ENCODE measurements at regions not wholly inside any gene's neighbourhood (a gene's known extent, or its start where the extent isn't known, plus 50 kb on each side); places are given as distances from the start of the nearest gene placed in this dataset.
A peak's percentile ranks its signal among the peaks of the same experiment; 100 is the strongest.
"Not testable (repeated sequence)": the region's sequence is repeated elsewhere in the genome, so short reads cannot be mapped to it uniquely, and the experiment has no call there.

GRCh38 chr20:12581644-12582289 lies 427.0 kb upstream of the SPTLC3 start:
- TF ChIP-seq CTCF (IDR thresholded peaks at IDR 0.05) (no peak), POLR2AphosphoS5 (IDR thresholded peaks at IDR 0.05) (no peak), POLR2A (IDR thresholded peaks at IDR 0.05) (no peak)
- Histone ChIP-seq H3K36me3 (no peaks in the 10 kb centered on the region), H3K9me3 (no peaks in the 10 kb centered on the region), H3K27ac (no peak overlapping the region), H3K4me3 (no peak overlapping the region), H3K27me3 (replicated peaks; ENCODE audit: insufficient read depth) (no peaks in the 10 kb centered on the region), H3K4me1 (replicated peaks) (no peaks in the 10 kb centered on the region)
- no peak for DNase-seq (ENCODE audit: low spot score)
- intact Hi-C loops (cut with DNase I) = no loop called here
- WGBS = 13% methylated on average over 5 of the region's 5 CpGs

GRCh38 chr20:12582710-12583109 lies 426.1 kb upstream of the SPTLC3 start:
- H3K36me3 ChIP-seq; H3K27me3 ChIP-seq (replicated peaks; ENCODE audit: insufficient read depth); H3K9me3 ChIP-seq; DNase-seq (ENCODE audit: low spot score); intact Hi-C loops (cut with DNase I); H3K27ac ChIP-seq; H3K4me3 ChIP-seq; H3K4me1 ChIP-seq (replicated peaks): not testable (repeated sequence)
- 90% methylated on average over 14 of the region's 14 CpGs for WGBS

GRCh38 chr20:12591949-12592470 lies 416.8 kb upstream of the SPTLC3 start:
- no peaks in the 10 kb centered on the region for H3K36me3 ChIP-seq
- intact Hi-C loops (cut with DNase I) = no loop called here

GRCh38 chr20:12592756-12593155 lies 416.0 kb upstream of the SPTLC3 start:
- intact Hi-C loops (cut with DNase I) = no loop called here
- H3K4me3 ChIP-seq = no peak overlapping the region
- 72% methylated on average over 4 of the region's 4 CpGs for WGBS
- H3K27me3 ChIP-seq (replicated peaks; ENCODE audit: insufficient read depth) = no peaks in the 10 kb centered on the region
- no peaks in the 10 kb centered on the region for H3K9me3 ChIP-seq
- no peaks in the 10 kb centered on the region for H3K4me1 ChIP-seq (replicated peaks)
- DNase-seq (ENCODE audit: low spot score) = no peak
- no peaks in the 10 kb centered on the region for H3K36me3 ChIP-seq
- no peak for TF ChIP-seq POLR2AphosphoS5 (IDR thresholded peaks at IDR 0.05)
- no peak overlapping the region for H3K27ac ChIP-seq

More at GRCh38 chr20:12591949-12592470, 416.8 kb upstream of the SPTLC3 start:
- TF ChIP-seq POLR2A (IDR thresholded peaks at IDR 0.05) = no peak
- no peak for TF ChIP-seq CTCF (IDR thresholded peaks at IDR 0.05)
- no peak for TF ChIP-seq POLR2AphosphoS5 (IDR thresholded peaks at IDR 0.05)
- no peak overlapping the region for H3K27ac ChIP-seq
- H3K27me3 ChIP-seq (replicated peaks; ENCODE audit: insufficient read depth) = no peaks in the 10 kb centered on the region
- DNase-seq (ENCODE audit: low spot score) = no peak
- H3K9me3 ChIP-seq = no peaks in the 10 kb centered on the region
- WGBS = 71% methylated on average over 1 of the region's 1 CpG
- H3K4me1 ChIP-seq (replicated peaks) = no peaks in the 10 kb centered on the region
- no peak overlapping the region for H3K4me3 ChIP-seq

- H3K27ac ChIP-seq = no peak overlapping the region
- no peak for DNase-seq (ENCODE audit: low spot score)
- no peaks in the 10 kb centered on the region for H3K36me3 ChIP-seq
- H3K27me3 ChIP-seq (replicated peaks; ENCODE audit: insufficient read depth) = no peaks in the 10 kb centered on the region
- H3K4me1 ChIP-seq (replicated peaks) = no peaks in the 10 kb centered on the region
- peak; percentile 5 for TF ChIP-seq POLR2AphosphoS5 (IDR thresholded peaks at IDR 0.05)
- no peak for TF ChIP-seq CTCF (IDR thresholded peaks at IDR 0.05)
- WGBS = 15% methylated on average over 5 of the region's 5 CpGs
- intact Hi-C loops (cut with DNase I) = no loop called here
- H3K4me3 ChIP-seq = no peak overlapping the region
- H3K9me3 ChIP-seq = no peaks in the 10 kb centered on the region
Measured at GRCh38 chr20:12593342-12593873, 415.4 kb upstream of the SPTLC3 start.
